ENCODE measurements at regions not wholly inside any gene's neighbourhood (a gene's known extent, or its start where the extent isn't known, plus 50 kb on each side); places are given as distances from the start of the nearest gene placed in this dataset.

DNA sequence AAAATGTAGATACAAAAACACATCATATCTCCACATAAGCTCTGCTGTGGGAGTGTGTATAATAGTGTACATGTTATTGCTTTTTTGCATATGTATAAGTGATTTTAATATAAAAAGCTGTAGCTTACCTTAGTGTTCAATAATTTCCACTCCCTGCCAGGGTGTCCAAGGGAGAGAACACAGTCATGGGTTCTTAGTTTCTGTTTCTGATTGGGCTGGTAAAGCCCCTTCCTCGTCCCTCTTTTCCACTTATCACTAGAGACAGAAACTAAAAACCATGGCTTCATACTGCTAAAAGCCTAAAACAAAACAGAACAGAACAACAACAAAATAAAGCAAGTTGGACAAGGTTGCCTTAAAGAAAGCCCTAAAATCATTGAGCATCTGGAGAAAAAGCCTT is 74.4 kb upstream of the S1PR3 start:
- TF ChIP-seq CTCF (IDR thresholded peaks at IDR 0.05), result no peak
- no peak for TF ChIP-seq ZFX (IDR thresholded peaks at IDR 0.05; ENCODE audit: borderline replicate concordance)

Data from 22Rv1 (cell line).